ENCODE measurements at regions not wholly inside any gene's neighbourhood (a gene's known extent, or its start where the extent isn't known, plus 50 kb on each side); places are given as distances from the start of the nearest gene placed in this dataset.

DNA sequence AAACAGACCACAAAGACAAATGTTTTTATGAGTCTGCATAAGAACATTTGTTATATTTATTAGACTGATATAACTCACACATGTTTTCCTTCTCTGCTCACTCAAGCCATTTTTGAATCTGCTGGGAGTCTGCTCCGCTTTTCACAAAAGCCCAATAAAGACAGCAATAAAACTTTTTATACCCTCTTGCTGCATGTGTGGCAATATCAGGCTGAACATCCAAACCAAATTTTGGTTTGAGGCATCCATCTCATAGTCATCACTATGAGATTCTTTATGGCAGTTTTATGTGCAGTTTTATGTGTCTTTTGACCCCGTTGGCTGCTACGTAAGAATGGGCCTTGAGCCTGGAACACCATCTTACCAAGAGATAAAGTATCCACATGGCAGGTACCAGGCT is 1276.8 kb upstream of the ADGRB3 start:
- TF ChIP-seq MYC (IDR thresholded peaks at IDR 0.05; ENCODE audit: borderline replicate concordance, low read length) (no peak), POLR2A (IDR thresholded peaks at IDR 0.05; ENCODE audit: low read length) (no peak), RFX5 (IDR thresholded peaks at IDR 0.05) (no peak)

Data from A549 (cell line).